ENCODE measurements at regions not wholly inside any gene's neighbourhood (a gene's known extent, or its start where the extent isn't known, plus 50 kb on each side); places are given as distances from the start of the nearest gene placed in this dataset.

GRCh38 chr3:74347563-74348268 lies 266.7 kb downstream of the CNTN3 start:
- Mint-ChIP-seq H3K36me3 (ENCODE audit: insufficient read depth) (no peaks in the 10 kb centered on the region), H3K4me1 (ENCODE audit: low read depth in 2 of 2) (no peaks in the 10 kb centered on the region), H3K9me3 (peaks cover 12 to 24% of the 10 kb centered on the region in 2 donors), H3K27me3 (no peaks in the 10 kb centered on the region), H3K4me3 (no peak overlapping the region), H3K27ac (no peak overlapping the region)
- ATAC-seq (replicated peaks): no peak
- no peak for DNase-seq

- H3K27ac Mint-ChIP-seq: no peak overlapping the region
- H3K27me3 Mint-ChIP-seq: no peaks in the 10 kb centered on the region
- H3K4me3 Mint-ChIP-seq: no peak overlapping the region
- ATAC-seq (replicated peaks) (no peak), DNase-seq (no peak)
- H3K9me3 Mint-ChIP-seq: peaks cover 9 to 16% of the 10 kb centered on the region in 2 donors
- no peaks in the 10 kb centered on the region for H3K4me1 Mint-ChIP-seq (ENCODE audit: low read depth in 2 of 2)
- H3K36me3 Mint-ChIP-seq (ENCODE audit: insufficient read depth): no peaks in the 10 kb centered on the region
These were observed 267.6 kb downstream of the CNTN3 start for GRCh38 chr3:74346896-74347295.

GRCh38 chr3:74345701-74346100 lies 268.8 kb downstream of the CNTN3 start:
- Mint-ChIP-seq H3K4me3 (no peak overlapping the region), H3K27me3 (no peaks in the 10 kb centered on the region), H3K4me1 (ENCODE audit: low read depth in 2 of 2) (no peaks in the 10 kb centered on the region), H3K36me3 (ENCODE audit: insufficient read depth) (no peaks in the 10 kb centered on the region), H3K9me3 (peaks cover 9 to 14% of the 10 kb centered on the region in 2 donors), H3K27ac (no peak overlapping the region)
- no peak for DNase-seq
- no peak for ATAC-seq (replicated peaks)

GRCh38 chr3:74344865-74345440 lies 269.5 kb downstream of the CNTN3 start:
- no peaks in the 10 kb centered on the region for H3K36me3 Mint-ChIP-seq (ENCODE audit: insufficient read depth)
- no peaks in the 10 kb centered on the region for H3K27me3 Mint-ChIP-seq
- H3K27ac Mint-ChIP-seq: no peak overlapping the region
- no peak for ATAC-seq (replicated peaks)
- no peak for DNase-seq
- H3K4me3 Mint-ChIP-seq: no peak overlapping the region
- no peaks in the 10 kb centered on the region for H3K4me1 Mint-ChIP-seq (ENCODE audit: low read depth in 2 of 2)
- H3K9me3 Mint-ChIP-seq: peaks cover 11 to 20% of the 10 kb centered on the region in 2 donors

GRCh38 chr3:74343391-74343790 lies 271.1 kb downstream of the CNTN3 start:
- DNase-seq (no peak), ATAC-seq (replicated peaks) (no peak)
- peaks cover 15 to 30% of the 10 kb centered on the region in 2 donors for H3K9me3 Mint-ChIP-seq
- H3K27ac Mint-ChIP-seq: no peak overlapping the region
- no peak overlapping the region for H3K4me3 Mint-ChIP-seq
- H3K4me1 Mint-ChIP-seq (ENCODE audit: low read depth in 2 of 2): no peaks in the 10 kb centered on the region
- no peaks in the 10 kb centered on the region for H3K36me3 Mint-ChIP-seq (ENCODE audit: insufficient read depth)
- no peaks in the 10 kb centered on the region for H3K27me3 Mint-ChIP-seq

- H3K36me3 Mint-ChIP-seq (ENCODE audit: insufficient read depth): no peaks in the 10 kb centered on the region
- H3K4me3 Mint-ChIP-seq: no peak overlapping the region
- H3K27ac Mint-ChIP-seq: no peak overlapping the region
- H3K27me3 Mint-ChIP-seq: no peaks in the 10 kb centered on the region
- DNase-seq (no peak), ATAC-seq (replicated peaks) (no peak)
- no peaks in the 10 kb centered on the region for H3K4me1 Mint-ChIP-seq (ENCODE audit: low read depth in 2 of 2)
- peaks cover 15 to 25% of the 10 kb centered on the region in 2 donors for H3K9me3 Mint-ChIP-seq
These were observed 275.5 kb downstream of the CNTN3 start for GRCh38 chr3:74338998-74339397.

- Mint-ChIP-seq H3K36me3 (ENCODE audit: insufficient read depth) (no peaks in the 10 kb centered on the region), H3K27me3 (no peaks in the 10 kb centered on the region), H3K4me3 (no peak overlapping the region), H3K27ac (no peak overlapping the region), H3K9me3 (peaks cover 12 to 17% of the 10 kb centered on the region in 2 donors), H3K4me1 (ENCODE audit: low read depth in 2 of 2) (no peaks in the 10 kb centered on the region)
- DNase-seq (no peak), ATAC-seq (replicated peaks) (no peak)
These were observed 282.3 kb downstream of the CNTN3 start for GRCh38 chr3:74332165-74332564.

- DNase-seq: no peak
- Mint-ChIP-seq H3K36me3 (ENCODE audit: insufficient read depth) (no peaks in the 10 kb centered on the region), H3K27me3 (no peaks in the 10 kb centered on the region), H3K4me3 (no peak overlapping the region), H3K9me3 (peaks cover 12 to 17% of the 10 kb centered on the region in 2 donors), H3K27ac (no peak overlapping the region), H3K4me1 (ENCODE audit: low read depth in 2 of 2) (no peaks in the 10 kb centered on the region)
- ATAC-seq (replicated peaks): no peak
These were observed 282.7 kb downstream of the CNTN3 start for GRCh38 chr3:74331711-74332110.

GRCh38 chr3:74329096-74329495 lies 285.4 kb downstream of the CNTN3 start:
- H3K27ac Mint-ChIP-seq: no peak overlapping the region
- ATAC-seq (replicated peaks): no peak
- no peaks in the 10 kb centered on the region for H3K4me1 Mint-ChIP-seq (ENCODE audit: low read depth in 2 of 2)
- H3K36me3 Mint-ChIP-seq (ENCODE audit: insufficient read depth): no peaks in the 10 kb centered on the region
- no peak for DNase-seq
- no peak overlapping the region for H3K4me3 Mint-ChIP-seq
- peaks cover 5 to 7% of the 10 kb centered on the region in 2 donors for H3K9me3 Mint-ChIP-seq
- no peaks in the 10 kb centered on the region for H3K27me3 Mint-ChIP-seq

- no peak for DNase-seq
- H3K4me3 Mint-ChIP-seq: no peak overlapping the region
- no peaks in the 10 kb centered on the region for H3K36me3 Mint-ChIP-seq (ENCODE audit: insufficient read depth)
- H3K27me3 Mint-ChIP-seq: no peaks in the 10 kb centered on the region
- no peaks in the 10 kb centered on the region for H3K4me1 Mint-ChIP-seq (ENCODE audit: low read depth in 2 of 2)
- no peak for ATAC-seq (replicated peaks)
- H3K9me3 Mint-ChIP-seq: peaks cover 4% of the 10 kb centered on the region in 2 donors
- H3K27ac Mint-ChIP-seq: no peak overlapping the region
These were observed 286.0 kb downstream of the CNTN3 start for GRCh38 chr3:74328435-74328834.

GRCh38 chr3:74315291-74315690 lies 299.2 kb downstream of the CNTN3 start:
- no peak overlapping the region for H3K4me3 Mint-ChIP-seq
- no peak for ATAC-seq (replicated peaks)
- H3K36me3 Mint-ChIP-seq (ENCODE audit: insufficient read depth): no peaks in the 10 kb centered on the region
- no peaks in the 10 kb centered on the region for H3K4me1 Mint-ChIP-seq (ENCODE audit: low read depth in 2 of 2)
- no peak overlapping the region for H3K27ac Mint-ChIP-seq
- peaks cover 8 to 9% of the 10 kb centered on the region in 2 donors for H3K9me3 Mint-ChIP-seq
- no peak for DNase-seq
- no peaks in the 10 kb centered on the region for H3K27me3 Mint-ChIP-seq

- ATAC-seq (replicated peaks): no peak
- Mint-ChIP-seq H3K4me3 (no peak overlapping the region), H3K27me3 (no peaks in the 10 kb centered on the region), H3K36me3 (ENCODE audit: insufficient read depth) (no peaks in the 10 kb centered on the region), H3K27ac (no peak overlapping the region), H3K9me3 (peaks cover 8 to 9% of the 10 kb centered on the region in 2 donors), H3K4me1 (ENCODE audit: low read depth in 2 of 2) (no peaks in the 10 kb centered on the region)
- DNase-seq: no peak
These were observed 299.8 kb downstream of the CNTN3 start for GRCh38 chr3:74314696-74315095.

- H3K4me3 Mint-ChIP-seq: no peak overlapping the region
These were observed 304.7 kb downstream of the CNTN3 start for GRCh38 chr3:74309716-74310115.

GRCh38 chr3:74304424-74304823 lies 310.0 kb downstream of the CNTN3 start:
- ATAC-seq (replicated peaks): no peak
- Mint-ChIP-seq H3K4me1 (ENCODE audit: low read depth in 2 of 2) (no peaks in the 10 kb centered on the region), H3K4me3 (no peak overlapping the region), H3K36me3 (ENCODE audit: insufficient read depth) (no peaks in the 10 kb centered on the region), H3K9me3 (peaks cover 1 to 10% of the 10 kb centered on the region in 2 donors), H3K27me3 (no peaks in the 10 kb centered on the region), H3K27ac (no peak overlapping the region)
- no peak for DNase-seq

More at GRCh38 chr3:74309716-74310115, 304.7 kb downstream of the CNTN3 start:
- DNase-seq: no peak
- Mint-ChIP-seq H3K9me3 (peaks cover 8 to 10% of the 10 kb centered on the region in 2 donors), H3K27ac (no peak overlapping the region), H3K4me1 (ENCODE audit: low read depth in 2 of 2) (no peaks in the 10 kb centered on the region), H3K27me3 (no peaks in the 10 kb centered on the region), H3K36me3 (ENCODE audit: insufficient read depth) (no peaks in the 10 kb centered on the region)
- no peak for ATAC-seq (replicated peaks)

Measured in effector memory CD8-positive, alpha-beta T cell (primary cell).